22Rv1 (cell line): ENCODE measurements at regions not wholly inside any gene's neighbourhood (a gene's known extent, or its start where the extent isn't known, plus 50 kb on each side); places are given as distances from the start of the nearest gene placed in this dataset.

ENCODE experiments used
- CTCF ChIP-seq: fragments of 450-650 bp; IDR thresholded peaks from 2 replicates; pipeline ENCODE4 v1.5.1; 2017; ENCODE audit warnings: mild to moderate bottlenecking
- ZFX ChIP-seq: fragments of 450-650 bp; IDR thresholded peaks from 2 replicates; pipeline ENCODE4 v1.6.1; 2017; ENCODE audit warnings: antibody characterized with exemption, borderline replicate concordance

GRCh38 chr2:163405298-163405697, 330.5 kb downstream of the FIGN start:
- TF ChIP-seq CTCF (no peak), ZFX (no peak)
